GM06990 (cell line): ENCODE measurements at regions not wholly inside any gene's neighbourhood (a gene's known extent, or its start where the extent isn't known, plus 50 kb on each side); places are given as distances from the start of the nearest gene placed in this dataset.

ENCODE experiments used
- DNase-seq: peaks from one replicate; pipeline ENCODE4 v3.0.0-alpha.2; 2011; ENCODE audit not compliant: insufficient read length; ENCODE audit errors: extremely low read depth
- H3K27me3 ChIP-seq: replicated peaks from 2 replicates; pipeline ENCODE4 v1.6.0; 2011; ENCODE audit warnings: low read length; ENCODE audit not compliant: control insufficient read depth, insufficient read depth
- H3K36me3 ChIP-seq: 2 replicates; pipeline ENCODE4 v1.5.1; 2011; ENCODE audit warnings: low read length; ENCODE audit not compliant: control insufficient read depth, insufficient read depth
- H3K4me3 ChIP-seq: replicated peaks from 2 replicates; pipeline ENCODE4 v1.5.1; 2011; ENCODE audit warnings: low read depth, mild to moderate bottlenecking, control low read depth, low read length
- CTCF ChIP-seq: IDR thresholded peaks from 2 replicates; pipeline ENCODE4 v1.5.1; 2011; ENCODE audit warnings: low read length, control low read depth, mild to moderate bottlenecking, inconsistent platforms; ENCODE audit not compliant: insufficient read depth, poor library complexity, severe bottlenecking

- H3K4me3 ChIP-seq: no peak overlapping the region
- no peak for DNase-seq
- H3K36me3 ChIP-seq: no peaks in the 10 kb centered on the region
- H3K27me3 ChIP-seq: no peaks in the 10 kb centered on the region
- TF ChIP-seq CTCF: no peak
These were observed 202.5 kb downstream of the TUSC7 start for GRCh38 chr3:116912116-116912515.

- no peak for DNase-seq
- Histone ChIP-seq H3K36me3 (no peaks in the 10 kb centered on the region), H3K27me3 (no peaks in the 10 kb centered on the region), H3K4me3 (no peak overlapping the region)
- no peak for TF ChIP-seq CTCF
These were observed 204.4 kb downstream of the TUSC7 start for GRCh38 chr3:116914004-116914403.

GRCh38 chr3:116916836-116917235 is 207.3 kb downstream of the TUSC7 start:
- DNase-seq: no peak
- no peak for TF ChIP-seq CTCF
- no peak overlapping the region for H3K4me3 ChIP-seq
- H3K27me3 ChIP-seq: no peaks in the 10 kb centered on the region
- no peaks in the 10 kb centered on the region for H3K36me3 ChIP-seq

- TF ChIP-seq CTCF: no peak
- DNase-seq: no peak
- H3K36me3 ChIP-seq: no peaks in the 10 kb centered on the region
- no peak overlapping the region for H3K4me3 ChIP-seq
- H3K27me3 ChIP-seq: no peaks in the 10 kb centered on the region
These were observed 211.4 kb downstream of the TUSC7 start for GRCh38 chr3:116920826-116921610.

- Histone ChIP-seq H3K27me3 (no peaks in the 10 kb centered on the region), H3K36me3 (no peaks in the 10 kb centered on the region), H3K4me3 (no peak overlapping the region)
- DNase-seq: no peak
- TF ChIP-seq CTCF: no peak
These were observed 218.3 kb downstream of the TUSC7 start for GRCh38 chr3:116927918-116928317.
